Ovary (tissue), 7 donors: ENCODE measurements at regions not wholly inside any gene's neighbourhood (a gene's known extent, or its start where the extent isn't known, plus 50 kb on each side); places are given as distances from the start of the nearest gene placed in this dataset.
"Not testable (repeated sequence)": the region's sequence is repeated elsewhere in the genome, so short reads cannot be mapped to it uniquely, and the experiment has no call there.

Experiments used
- DNase-seq, 5 donors: peaks; one replicate each; pipeline ENCODE4 v3.0.0-alpha.2; 2019 to 2020
- H3K27ac ChIP-seq, 2 donors: fragments of 200-600 bp; one replicate each; pipeline versions ENCODE4 v1.5.1 to v1.8.0; 2019 to 2022
- H3K27me3 ChIP-seq: fragments of 200-600 bp; one replicate; pipeline ENCODE4 v1.8.0; 2022
- H3K36me3 ChIP-seq: fragments of 200-600 bp; sonication (generic); one replicate; pipeline ENCODE4 v1.5.1; 2019
- H3K4me1 ChIP-seq: one replicate; pipeline ENCODE4 v1.8.1; 2013; ENCODE audit warnings: mild to moderate bottlenecking, moderate library complexity; ENCODE audit not compliant: insufficient read depth
- H3K4me3 ChIP-seq: fragments of 200-600 bp; sonication (generic); one replicate; pipeline ENCODE4 v1.5.1; 2017
- H3K9me3 ChIP-seq, 2 donors: fragments of 200-600 bp in 1 of 2; sonication (generic) in 1 of 2; one replicate each; pipeline versions ENCODE4 v1.5.1 to v1.8.1; 2013 to 2019; ENCODE audit warnings: mild to moderate bottlenecking in 1 of 2, moderate library complexity in 1 of 2
- EP300 ChIP-seq: sonication (generic); formaldehyde crosslinking; IDR thresholded peaks from one replicate; pipeline ENCODE4 v1.6.1; 2017; ENCODE audit warnings: antibody characterized with exemption
- POLR2A ChIP-seq: fragments of 450-650 bp; IDR thresholded peaks from one replicate; pipeline ENCODE4 v1.6.1; 2017; ENCODE audit warnings: antibody characterized with exemption, mild to moderate bottlenecking, moderate library complexity
- WGBS, 3 donors: extraction: QIAGEN DNeasy Blood & Tissue Kit in 1 of 3; methylation state at CpG; one replicate each; pipeline versions ENCODE4 v1.1.5 to v1.1.7; 2013 to 2017; 5-methylcytosine and 5-hydroxymethylcytosine counted together
- intact Hi-C, 4 donors: fragments of 100-400 bp; cut with DNase I; formaldehyde crosslinking; loops; one replicate each; pipeline versions ENCODE4 v1.11.0 to v1.15.1; 2022 to 2023
- TF ChIP-seq, protein P1 (sequence below), 3 donors: fragments of 450-650 bp in 2 of 3; fragments of 200-600 bp in 1 of 3; IDR thresholded peaks; one replicate each; pipeline versions ENCODE4 v1.5.1 to v1.8.0; 2016 to 2022; ENCODE audit warnings: antibody characterized with exemption in 3 of 3, mild to moderate bottlenecking in 1 of 3
- donor health status: DM: no; HTN: no; CAD: no; lungs with moderate emphysema.
- donor health status: DM: no; HTN: no; CAD: no.
- donor health status: Bipolar disorder and iron deficiency.
- donor health status: DM: no; HTN: no; CAD: no.
- donor health status: DM: yes; HTN: yes; CAD: no.

DNA sequence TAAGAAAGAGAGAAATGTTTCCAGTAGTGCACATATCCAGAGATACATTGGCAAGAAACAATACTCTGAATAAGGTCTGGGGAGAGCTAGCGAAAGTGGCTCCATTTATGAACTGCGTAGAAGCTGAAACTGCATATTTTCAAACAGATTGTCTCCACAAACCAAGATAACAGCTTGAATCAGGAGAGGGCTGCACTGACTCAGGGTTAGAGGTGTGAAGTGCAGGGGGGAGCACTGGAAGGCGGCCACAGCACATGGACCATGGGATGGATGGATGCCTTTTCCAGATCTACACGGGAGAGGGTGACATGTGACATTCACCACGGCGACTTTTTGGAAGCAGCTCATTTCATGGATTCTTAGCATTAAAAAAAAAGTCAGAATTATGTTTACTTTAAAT lies 729.4 kb downstream of the RNF144A start:
- Histone ChIP-seq H3K27me3 (no peaks in the 10 kb centered on the region), H3K4me3 (no peak overlapping the region), H3K27ac (no peak overlapping the region), H3K9me3 (peaks cover 0 to under 1% of the 10 kb centered on the region in 2 donors), H3K36me3 (no peaks in the 10 kb centered on the region), H3K4me1 (no peaks in the 10 kb centered on the region)
- 9 to 18% (median 10%) methylated on average over 6 of the region's 6 CpGs for WGBS, 3 donors
- peak in 1 of 5 donors; percentile 38 for DNase-seq
- TF ChIP-seq EP300: no peak
- intact Hi-C loops: no loop called here

DNA sequence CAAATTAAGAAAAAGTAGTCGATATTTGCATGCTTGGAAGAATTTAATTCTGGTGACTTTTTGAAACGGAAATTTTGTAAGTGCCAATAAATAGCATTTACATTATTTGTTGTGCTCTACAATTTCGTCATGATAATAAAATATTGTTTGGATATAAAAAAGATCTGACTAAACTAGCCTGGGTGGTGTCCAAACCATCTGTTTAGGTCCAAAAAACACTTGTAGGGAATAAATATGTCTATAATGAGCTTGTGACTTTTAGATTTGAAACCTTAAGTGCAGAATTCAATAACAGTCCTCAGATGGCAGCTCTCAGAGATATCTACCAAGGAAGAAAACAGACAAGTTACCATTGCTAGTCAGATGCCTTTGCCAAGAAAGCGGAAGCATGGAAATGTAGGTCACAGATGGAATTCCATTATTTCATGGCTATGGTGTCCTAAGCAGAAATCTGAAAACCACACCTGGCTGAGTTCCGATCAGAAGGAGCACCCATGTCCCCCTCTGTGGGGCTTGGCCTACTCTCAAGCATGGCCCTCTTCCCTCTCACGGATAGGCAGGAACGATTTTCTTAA lies 731.1 kb downstream of the RNF144A start:
- H3K27ac ChIP-seq: no peak overlapping the region
- H3K36me3 ChIP-seq: no peaks in the 10 kb centered on the region
- no peak overlapping the region for H3K4me3 ChIP-seq
- TF ChIP-seq EP300 (no peak), POLR2A (no peak)
- TF ChIP-seq, protein P1, sequence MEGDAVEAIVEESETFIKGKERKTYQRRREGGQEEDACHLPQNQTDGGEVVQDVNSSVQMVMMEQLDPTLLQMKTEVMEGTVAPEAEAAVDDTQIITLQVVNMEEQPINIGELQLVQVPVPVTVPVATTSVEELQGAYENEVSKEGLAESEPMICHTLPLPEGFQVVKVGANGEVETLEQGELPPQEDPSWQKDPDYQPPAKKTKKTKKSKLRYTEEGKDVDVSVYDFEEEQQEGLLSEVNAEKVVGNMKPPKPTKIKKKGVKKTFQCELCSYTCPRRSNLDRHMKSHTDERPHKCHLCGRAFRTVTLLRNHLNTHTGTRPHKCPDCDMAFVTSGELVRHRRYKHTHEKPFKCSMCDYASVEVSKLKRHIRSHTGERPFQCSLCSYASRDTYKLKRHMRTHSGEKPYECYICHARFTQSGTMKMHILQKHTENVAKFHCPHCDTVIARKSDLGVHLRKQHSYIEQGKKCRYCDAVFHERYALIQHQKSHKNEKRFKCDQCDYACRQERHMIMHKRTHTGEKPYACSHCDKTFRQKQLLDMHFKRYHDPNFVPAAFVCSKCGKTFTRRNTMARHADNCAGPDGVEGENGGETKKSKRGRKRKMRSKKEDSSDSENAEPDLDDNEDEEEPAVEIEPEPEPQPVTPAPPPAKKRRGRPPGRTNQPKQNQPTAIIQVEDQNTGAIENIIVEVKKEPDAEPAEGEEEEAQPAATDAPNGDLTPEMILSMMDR (IDR thresholded peaks at IDR 0.05): no peak
- DNase-seq: no peak
- intact Hi-C loops: no loop called here
- no peaks in the 10 kb centered on the region for H3K9me3 ChIP-seq
- no peaks in the 10 kb centered on the region for H3K4me1 ChIP-seq
- no peaks in the 10 kb centered on the region for H3K27me3 ChIP-seq
- WGBS, 3 donors: 71 to 86% (median 86%) methylated on average over 7 of the region's 7 CpGs

DNA sequence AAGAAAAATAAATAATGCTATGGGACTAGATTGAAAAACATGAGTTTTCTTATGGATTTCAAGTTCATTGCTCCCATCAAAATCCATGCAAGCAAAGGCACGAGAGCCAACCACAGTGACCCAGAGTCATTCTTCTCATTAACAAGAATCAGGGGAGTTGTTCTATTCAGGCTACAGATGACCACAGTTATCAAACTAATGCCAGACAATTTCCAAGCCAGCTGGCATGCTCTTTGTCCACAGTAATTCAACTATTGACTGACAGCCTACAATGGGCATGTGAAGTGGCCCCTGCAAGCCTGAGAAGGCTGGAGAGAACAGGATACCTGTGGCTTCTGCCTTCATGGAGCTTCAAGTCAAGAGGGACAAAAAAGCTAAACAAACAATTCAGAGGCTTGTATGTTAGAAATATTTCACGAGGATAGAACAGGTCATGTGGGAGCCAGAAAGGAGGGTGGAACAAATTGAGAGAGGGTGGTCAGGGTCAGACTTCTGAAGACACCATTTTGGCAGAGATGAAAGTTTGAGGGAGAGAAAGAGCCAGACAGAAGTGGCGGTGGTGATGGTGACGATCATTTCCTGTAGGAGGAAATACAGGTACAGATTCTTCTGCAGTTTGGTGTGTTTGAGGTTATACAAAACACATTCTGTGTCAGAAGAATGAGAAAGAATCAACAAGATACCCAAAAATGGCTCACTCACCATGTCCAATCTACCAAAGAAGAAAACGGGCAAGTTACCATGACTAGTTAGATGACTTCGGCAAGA lies 732.4 kb downstream of the RNF144A start:
- Histone ChIP-seq H3K27ac (no peak overlapping the region), H3K4me1 (no peaks in the 10 kb centered on the region), H3K9me3 (no peaks in the 10 kb centered on the region), H3K4me3 (no peak overlapping the region), H3K27me3 (no peaks in the 10 kb centered on the region), H3K36me3 (no peaks in the 10 kb centered on the region)
- no peak for DNase-seq
- intact Hi-C loops: no loop called here
- WGBS, 3 donors: 88 to 89% (median 88%) methylated on average over 6 of the region's 6 CpGs
- TF ChIP-seq POLR2A: no peak
- no peak for TF ChIP-seq EP300
- TF ChIP-seq, protein P1 (IDR thresholded peaks at IDR 0.05): no peak

DNA sequence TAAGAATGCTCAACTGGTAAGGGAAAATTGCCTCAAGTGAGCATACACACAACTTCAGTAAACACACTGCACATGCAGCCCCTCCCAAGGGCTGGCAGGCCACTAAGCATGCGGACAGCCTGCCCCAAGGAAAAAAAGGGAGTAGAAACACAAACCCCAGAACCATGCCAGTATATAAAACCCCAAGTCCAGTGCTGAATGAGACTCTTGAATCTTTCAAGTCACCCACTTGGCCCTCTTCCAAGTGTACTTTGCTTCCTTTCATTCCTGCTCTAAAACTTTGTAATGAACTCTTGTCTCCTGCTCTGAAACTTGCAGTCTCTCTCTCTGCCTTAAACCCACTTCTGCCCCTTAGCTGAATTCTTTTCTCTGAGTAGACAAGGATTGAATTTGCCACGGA lies 736.4 kb downstream of the RNF144A start:
- Histone ChIP-seq H3K27ac (no peak overlapping the region), H3K27me3 (no peaks in the 10 kb centered on the region), H3K4me3 (no peak overlapping the region), H3K4me1 (no peaks in the 10 kb centered on the region), H3K36me3 (no peaks in the 10 kb centered on the region), H3K9me3 (no peaks in the 10 kb centered on the region)
- WGBS, 3 donors: 94 to 96% (median 95%) methylated on average over 2 of the region's 2 CpGs
- intact Hi-C loops: no loop called here
- no peak for DNase-seq
- TF ChIP-seq EP300: no peak
- no peak for TF ChIP-seq POLR2A
- TF ChIP-seq, protein P1 (IDR thresholded peaks at IDR 0.05): no peak

DNA sequence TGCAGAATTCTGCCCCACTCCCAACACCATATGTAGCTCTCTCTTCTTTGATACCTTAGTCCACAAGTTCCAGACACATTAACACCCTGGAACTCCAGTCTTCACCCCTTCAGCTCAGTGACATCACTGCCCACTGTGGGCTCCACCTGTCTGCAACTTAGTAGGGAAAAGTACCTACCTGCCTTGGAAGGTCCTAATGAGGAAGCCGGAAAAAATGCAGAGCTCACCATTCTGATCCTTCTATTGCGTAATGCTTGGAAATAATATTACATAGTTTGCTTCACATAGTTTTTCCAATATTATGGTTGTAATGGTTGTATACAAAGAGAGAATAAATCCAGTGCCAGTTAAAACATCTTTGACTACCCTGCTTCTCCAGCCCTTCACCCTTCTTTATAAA lies 738.4 kb downstream of the RNF144A start:
- Histone ChIP-seq H3K27me3 (no peaks in the 10 kb centered on the region), H3K9me3 (no peaks in the 10 kb centered on the region), H3K4me3 (no peak overlapping the region), H3K27ac (no peak overlapping the region), H3K36me3 (no peaks in the 10 kb centered on the region), H3K4me1 (no peaks in the 10 kb centered on the region)
- no peak for DNase-seq
- intact Hi-C loops: no loop called here
- TF ChIP-seq, protein P1 (IDR thresholded peaks at IDR 0.05): no peak
- TF ChIP-seq POLR2A: no peak
- TF ChIP-seq EP300: no peak
- 97 to 100% (median 97%) methylated on average over 2 of the region's 2 CpGs for WGBS, 3 donors

DNA sequence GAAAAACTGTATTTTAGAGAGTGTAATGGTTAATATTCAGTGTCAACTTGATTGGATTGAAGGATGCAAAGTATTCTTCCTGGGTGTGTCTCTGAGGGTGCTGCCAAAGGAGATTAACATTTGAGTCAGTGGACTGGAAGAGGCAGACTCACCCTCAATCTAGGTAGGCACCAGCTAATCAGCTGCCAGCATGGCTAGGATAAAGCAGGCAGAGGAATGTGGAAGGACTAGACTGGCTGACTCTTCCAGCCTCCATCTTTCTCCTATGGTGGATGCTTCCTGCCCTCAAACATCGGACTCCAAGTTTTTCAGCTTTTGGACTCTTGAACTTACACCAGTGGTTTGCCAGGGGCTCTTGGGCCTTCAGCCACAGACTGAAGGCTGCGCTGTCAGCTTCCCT lies 740.3 kb downstream of the RNF144A start:
- H3K9me3 ChIP-seq, H3K4me3 ChIP-seq, H3K27me3 ChIP-seq, H3K4me1 ChIP-seq, DNase-seq, intact Hi-C loops, H3K36me3 ChIP-seq, H3K27ac ChIP-seq: not testable (repeated sequence)
- 95 to 98% (median 96%) methylated on average over 2 of the region's 2 CpGs for WGBS, 3 donors
